NB4 (cell line): ENCODE measurements at regions not wholly inside any gene's neighbourhood (a gene's known extent, or its start where the extent isn't known, plus 50 kb on each side); places are given as distances from the start of the nearest gene placed in this dataset.

Experiments
- TF ChIP-seq, protein P1 (sequence below): IDR thresholded peaks from one replicate; pipeline ENCODE4 v1.5.1; 2012; ENCODE audit warnings: low read depth, low read length
- TF ChIP-seq, protein P2 (sequence below): IDR thresholded peaks from 2 replicates; pipeline ENCODE4 v1.6.1; 2011; ENCODE audit warnings: low read depth, low read length

DNA sequence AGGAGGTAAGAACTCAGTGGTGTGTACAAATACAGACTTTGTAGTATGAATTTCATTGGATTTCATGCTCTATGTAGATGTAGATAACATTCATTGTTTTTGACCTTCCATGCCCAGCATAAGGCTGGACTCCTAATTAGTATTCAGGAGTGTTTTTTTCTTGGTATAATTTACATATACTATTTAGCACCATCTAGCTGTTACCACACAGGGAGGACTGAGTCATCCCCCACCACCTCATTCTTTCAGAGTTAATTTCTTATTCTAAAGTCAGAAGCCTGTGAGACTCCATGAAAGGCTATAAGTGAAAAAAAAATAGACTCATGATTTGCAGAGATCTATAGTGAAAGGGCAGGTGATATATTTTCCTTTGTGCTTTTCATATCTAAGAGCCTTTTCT lies 555.0 kb downstream of the PRR16 start:
- TF ChIP-seq, protein P1, sequence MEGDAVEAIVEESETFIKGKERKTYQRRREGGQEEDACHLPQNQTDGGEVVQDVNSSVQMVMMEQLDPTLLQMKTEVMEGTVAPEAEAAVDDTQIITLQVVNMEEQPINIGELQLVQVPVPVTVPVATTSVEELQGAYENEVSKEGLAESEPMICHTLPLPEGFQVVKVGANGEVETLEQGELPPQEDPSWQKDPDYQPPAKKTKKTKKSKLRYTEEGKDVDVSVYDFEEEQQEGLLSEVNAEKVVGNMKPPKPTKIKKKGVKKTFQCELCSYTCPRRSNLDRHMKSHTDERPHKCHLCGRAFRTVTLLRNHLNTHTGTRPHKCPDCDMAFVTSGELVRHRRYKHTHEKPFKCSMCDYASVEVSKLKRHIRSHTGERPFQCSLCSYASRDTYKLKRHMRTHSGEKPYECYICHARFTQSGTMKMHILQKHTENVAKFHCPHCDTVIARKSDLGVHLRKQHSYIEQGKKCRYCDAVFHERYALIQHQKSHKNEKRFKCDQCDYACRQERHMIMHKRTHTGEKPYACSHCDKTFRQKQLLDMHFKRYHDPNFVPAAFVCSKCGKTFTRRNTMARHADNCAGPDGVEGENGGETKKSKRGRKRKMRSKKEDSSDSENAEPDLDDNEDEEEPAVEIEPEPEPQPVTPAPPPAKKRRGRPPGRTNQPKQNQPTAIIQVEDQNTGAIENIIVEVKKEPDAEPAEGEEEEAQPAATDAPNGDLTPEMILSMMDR = no peak
- TF ChIP-seq, protein P2, sequence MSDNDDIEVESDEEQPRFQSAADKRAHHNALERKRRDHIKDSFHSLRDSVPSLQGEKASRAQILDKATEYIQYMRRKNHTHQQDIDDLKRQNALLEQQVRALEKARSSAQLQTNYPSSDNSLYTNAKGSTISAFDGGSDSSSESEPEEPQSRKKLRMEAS = no peak
